ENCODE measurements at regions not wholly inside any gene's neighbourhood (a gene's known extent, or its start where the extent isn't known, plus 50 kb on each side); places are given as distances from the start of the nearest gene placed in this dataset.

GRCh38 chr4:30667919-30668318, 52.2 kb upstream of the PCDH7 start:
- TF ChIP-seq, protein P1, sequence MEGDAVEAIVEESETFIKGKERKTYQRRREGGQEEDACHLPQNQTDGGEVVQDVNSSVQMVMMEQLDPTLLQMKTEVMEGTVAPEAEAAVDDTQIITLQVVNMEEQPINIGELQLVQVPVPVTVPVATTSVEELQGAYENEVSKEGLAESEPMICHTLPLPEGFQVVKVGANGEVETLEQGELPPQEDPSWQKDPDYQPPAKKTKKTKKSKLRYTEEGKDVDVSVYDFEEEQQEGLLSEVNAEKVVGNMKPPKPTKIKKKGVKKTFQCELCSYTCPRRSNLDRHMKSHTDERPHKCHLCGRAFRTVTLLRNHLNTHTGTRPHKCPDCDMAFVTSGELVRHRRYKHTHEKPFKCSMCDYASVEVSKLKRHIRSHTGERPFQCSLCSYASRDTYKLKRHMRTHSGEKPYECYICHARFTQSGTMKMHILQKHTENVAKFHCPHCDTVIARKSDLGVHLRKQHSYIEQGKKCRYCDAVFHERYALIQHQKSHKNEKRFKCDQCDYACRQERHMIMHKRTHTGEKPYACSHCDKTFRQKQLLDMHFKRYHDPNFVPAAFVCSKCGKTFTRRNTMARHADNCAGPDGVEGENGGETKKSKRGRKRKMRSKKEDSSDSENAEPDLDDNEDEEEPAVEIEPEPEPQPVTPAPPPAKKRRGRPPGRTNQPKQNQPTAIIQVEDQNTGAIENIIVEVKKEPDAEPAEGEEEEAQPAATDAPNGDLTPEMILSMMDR (IDR thresholded peaks at IDR 0.05) = no peak
- TF ChIP-seq POLR2A (IDR thresholded peaks at IDR 0.05) = no peak
